ENCODE measurements at regions not wholly inside any gene's neighbourhood (a gene's known extent, or its start where the extent isn't known, plus 50 kb on each side); places are given as distances from the start of the nearest gene placed in this dataset.

GRCh38 chr21:37967036-37967435 is 50.8 kb upstream of the KCNJ6 start:
- Mint-ChIP-seq H3K9me3 (no peaks in the 10 kb centered on the region), H3K36me3 (ENCODE audit: low read depth) (no peaks in the 10 kb centered on the region), H3K4me1 (no peaks in the 10 kb centered on the region), H3K4me3 (no peak overlapping the region), H3K27ac (no peak overlapping the region), H3K27me3 (no peaks in the 10 kb centered on the region)
- no peak for DNase-seq
- CTCF ChIA-PET: no interaction called here
- POLR2A ChIA-PET: no interaction called here

- Mint-ChIP-seq H3K36me3 (ENCODE audit: low read depth) (no peaks in the 10 kb centered on the region), H3K27me3 (no peaks in the 10 kb centered on the region), H3K27ac (no peak overlapping the region), H3K4me3 (no peak overlapping the region), H3K4me1 (no peaks in the 10 kb centered on the region), H3K9me3 (no peaks in the 10 kb centered on the region)
- CTCF ChIA-PET: no interaction called here
- POLR2A ChIA-PET: no interaction called here
- no peak for DNase-seq
These were observed 52.5 kb upstream of the KCNJ6 start for GRCh38 chr21:37968744-37969143.

- Mint-ChIP-seq H3K27ac (no peak overlapping the region), H3K36me3 (ENCODE audit: low read depth) (no peaks in the 10 kb centered on the region), H3K4me1 (no peaks in the 10 kb centered on the region), H3K27me3 (no peaks in the 10 kb centered on the region), H3K4me3 (no peak overlapping the region), H3K9me3 (no peaks in the 10 kb centered on the region)
- POLR2A ChIA-PET: no interaction called here
- CTCF ChIA-PET: no interaction called here
- DNase-seq: no peak
These were observed 54.3 kb upstream of the KCNJ6 start for GRCh38 chr21:37970548-37970947.

GRCh38 chr21:37971390-37971950 is 55.2 kb upstream of the KCNJ6 start:
- no peaks in the 10 kb centered on the region for H3K4me1 Mint-ChIP-seq
- CTCF ChIA-PET: no interaction called here
- no peaks in the 10 kb centered on the region for H3K9me3 Mint-ChIP-seq
- no peak for DNase-seq
- POLR2A ChIA-PET: no interaction called here
- H3K27ac Mint-ChIP-seq: no peak overlapping the region
- no peak overlapping the region for H3K4me3 Mint-ChIP-seq
- no peaks in the 10 kb centered on the region for H3K27me3 Mint-ChIP-seq
- no peaks in the 10 kb centered on the region for H3K36me3 Mint-ChIP-seq (ENCODE audit: low read depth)

GRCh38 chr21:37974081-37974480 is 57.8 kb upstream of the KCNJ6 start:
- POLR2A ChIA-PET: no interaction called here
- no peaks in the 10 kb centered on the region for H3K9me3 Mint-ChIP-seq
- H3K27me3 Mint-ChIP-seq: no peaks in the 10 kb centered on the region
- no peaks in the 10 kb centered on the region for H3K36me3 Mint-ChIP-seq (ENCODE audit: low read depth)
- DNase-seq: no peak
- H3K4me3 Mint-ChIP-seq: no peak overlapping the region
- H3K27ac Mint-ChIP-seq: no peak overlapping the region
- no peaks in the 10 kb centered on the region for H3K4me1 Mint-ChIP-seq
- CTCF ChIA-PET: no interaction called here

GRCh38 chr21:37982496-37983318 is 66.5 kb upstream of the KCNJ6 start:
- DNase-seq: no peak
- no peak overlapping the region for H3K4me3 Mint-ChIP-seq
- H3K4me1 Mint-ChIP-seq: no peaks in the 10 kb centered on the region
- no peaks in the 10 kb centered on the region for H3K36me3 Mint-ChIP-seq (ENCODE audit: low read depth)
- H3K9me3 Mint-ChIP-seq: no peaks in the 10 kb centered on the region
- ChIA-PET CTCF (no interaction called here), POLR2A (no interaction called here)
- H3K27ac Mint-ChIP-seq: no peak overlapping the region
- peaks cover 3% of the 10 kb centered on the region for H3K27me3 Mint-ChIP-seq

GRCh38 chr21:37983336-37984095 is 67.3 kb upstream of the KCNJ6 start:
- H3K4me3 Mint-ChIP-seq: no peak overlapping the region
- no peaks in the 10 kb centered on the region for H3K36me3 Mint-ChIP-seq (ENCODE audit: low read depth)
- H3K27me3 Mint-ChIP-seq: peaks cover 3% of the 10 kb centered on the region
- POLR2A ChIA-PET: no interaction called here
- H3K9me3 Mint-ChIP-seq: no peaks in the 10 kb centered on the region
- DNase-seq: no peak
- H3K27ac Mint-ChIP-seq: no peak overlapping the region
- CTCF ChIA-PET: no interaction called here
- no peaks in the 10 kb centered on the region for H3K4me1 Mint-ChIP-seq

GRCh38 chr21:37984416-37984815 is 68.2 kb upstream of the KCNJ6 start:
- CTCF ChIA-PET: no interaction called here
- Mint-ChIP-seq H3K4me3 (no peak overlapping the region), H3K27me3 (peaks cover 3% of the 10 kb centered on the region), H3K36me3 (ENCODE audit: low read depth) (no peaks in the 10 kb centered on the region), H3K9me3 (no peaks in the 10 kb centered on the region), H3K27ac (no peak overlapping the region), H3K4me1 (no peaks in the 10 kb centered on the region)
- POLR2A ChIA-PET: no interaction called here
- no peak for DNase-seq

- no peaks in the 10 kb centered on the region for H3K4me1 Mint-ChIP-seq
- no peak overlapping the region for H3K27ac Mint-ChIP-seq
- no peaks in the 10 kb centered on the region for H3K36me3 Mint-ChIP-seq (ENCODE audit: low read depth)
- no peak for DNase-seq
- H3K4me3 Mint-ChIP-seq: no peak overlapping the region
- ChIA-PET CTCF (no interaction called here), POLR2A (no interaction called here)
- H3K9me3 Mint-ChIP-seq: no peaks in the 10 kb centered on the region
- peaks cover 3% of the 10 kb centered on the region for H3K27me3 Mint-ChIP-seq
These were observed 69.7 kb upstream of the KCNJ6 start for GRCh38 chr21:37986000-37986399.

GRCh38 chr21:37986751-37987399 is 70.6 kb upstream of the KCNJ6 start:
- Mint-ChIP-seq H3K27me3 (peaks cover 8% of the 10 kb centered on the region), H3K36me3 (ENCODE audit: low read depth) (no peaks in the 10 kb centered on the region), H3K9me3 (no peaks in the 10 kb centered on the region), H3K4me3 (no peak overlapping the region), H3K27ac (no peak overlapping the region), H3K4me1 (no peaks in the 10 kb centered on the region)
- POLR2A ChIA-PET: no interaction called here
- no peak for DNase-seq
- CTCF ChIA-PET: interaction anchor here (0.6 kb wide), 1 partner anchor 23 kb away, joined by 3 read pairs; no protein-coding TSS in a partner anchor

- ChIA-PET CTCF (interaction anchor here (0.6 kb wide), 1 partner anchor 23 kb away, joined by 3 read pairs; no protein-coding TSS in a partner anchor), POLR2A (no interaction called here)
- H3K27ac Mint-ChIP-seq: no peak overlapping the region
- peaks cover 8% of the 10 kb centered on the region for H3K27me3 Mint-ChIP-seq
- H3K9me3 Mint-ChIP-seq: no peaks in the 10 kb centered on the region
- no peak for DNase-seq
- no peak overlapping the region for H3K4me3 Mint-ChIP-seq
- no peaks in the 10 kb centered on the region for H3K36me3 Mint-ChIP-seq (ENCODE audit: low read depth)
- H3K4me1 Mint-ChIP-seq: no peaks in the 10 kb centered on the region
These were observed 71.4 kb upstream of the KCNJ6 start for GRCh38 chr21:37987668-37988067.

GRCh38 chr21:37993071-37993470 is 76.8 kb upstream of the KCNJ6 start:
- H3K27me3 Mint-ChIP-seq: peaks cover 10% of the 10 kb centered on the region
- no peak overlapping the region for H3K27ac Mint-ChIP-seq
- ChIA-PET CTCF (no interaction called here), POLR2A (no interaction called here)
- no peaks in the 10 kb centered on the region for H3K4me1 Mint-ChIP-seq
- H3K9me3 Mint-ChIP-seq: no peaks in the 10 kb centered on the region
- no peak overlapping the region for H3K4me3 Mint-ChIP-seq
- no peak for DNase-seq
- H3K36me3 Mint-ChIP-seq (ENCODE audit: low read depth): no peaks in the 10 kb centered on the region

- Mint-ChIP-seq H3K27me3 (peaks cover 10% of the 10 kb centered on the region), H3K9me3 (no peaks in the 10 kb centered on the region), H3K27ac (no peak overlapping the region), H3K4me1 (no peaks in the 10 kb centered on the region), H3K4me3 (no peak overlapping the region), H3K36me3 (ENCODE audit: low read depth) (no peaks in the 10 kb centered on the region)
- ChIA-PET POLR2A (no interaction called here), CTCF (no interaction called here)
- no peak for DNase-seq
These were observed 78.0 kb upstream of the KCNJ6 start for GRCh38 chr21:37994211-37994610.

Data from activated CD4-positive, alpha-beta T cell treated with anti-CD3 and anti-CD28 coated beads, Interleukin-2, amount 10 ng/mL, durations not matched to agents 7 days and 5 days (primary cell).